COR-L47 (cell line): ENCODE measurements at regions not wholly inside any gene's neighbourhood (a gene's known extent, or its start where the extent isn't known, plus 50 kb on each side); places are given as distances from the start of the nearest gene placed in this dataset.

Experiments used
- DNase-seq: peaks from one replicate; lab custom pipeline; 2025; lab: John Stamatoyannopoulos, UW

GRCh38 chr1:232555494-232556210 lies 74.3 kb downstream of the SIPA1L2 start:
- no peak for DNase-seq

GRCh38 chr1:232554409-232554808 lies 75.5 kb downstream of the SIPA1L2 start:
- DNase-seq, result no peak

- DNase-seq, result no peak
These were observed 76.1 kb downstream of the SIPA1L2 start for GRCh38 chr1:232553809-232554208.

- no peak for DNase-seq
These were observed 76.7 kb downstream of the SIPA1L2 start for GRCh38 chr1:232553050-232553754.

GRCh38 chr1:232551386-232551785 lies 78.5 kb downstream of the SIPA1L2 start:
- no peak for DNase-seq

- no peak for DNase-seq
These were observed 79.9 kb downstream of the SIPA1L2 start for GRCh38 chr1:232550007-232550406.

GRCh38 chr1:232548691-232549090 lies 81.2 kb downstream of the SIPA1L2 start:
- no peak for DNase-seq

- no peak for DNase-seq
These were observed 81.9 kb downstream of the SIPA1L2 start for GRCh38 chr1:232547938-232548484.

GRCh38 chr1:232542633-232543593 lies 87.0 kb downstream of the SIPA1L2 start:
- no peak for DNase-seq

GRCh38 chr1:232538943-232539302 lies 91.0 kb downstream of the SIPA1L2 start:
- DNase-seq, result no peak

- DNase-seq, result no peak
These were observed 91.5 kb downstream of the SIPA1L2 start for GRCh38 chr1:232538224-232538942.

- DNase-seq, result no peak
These were observed 95.1 kb downstream of the SIPA1L2 start for GRCh38 chr1:232534552-232535517.

- DNase-seq, result no peak
These were observed 96.6 kb downstream of the SIPA1L2 start for GRCh38 chr1:232533328-232533727.

GRCh38 chr1:232532901-232533300 lies 97.0 kb downstream of the SIPA1L2 start:
- DNase-seq, result no peak

- DNase-seq, result no peak
These were observed 98.6 kb downstream of the SIPA1L2 start for GRCh38 chr1:232531291-232531690.

GRCh38 chr1:232529747-232530146 lies 100.2 kb downstream of the SIPA1L2 start:
- no peak for DNase-seq

GRCh38 chr1:232528472-232529089 lies 101.4 kb downstream of the SIPA1L2 start:
- DNase-seq, result no peak

GRCh38 chr1:232524056-232524455 lies 105.9 kb downstream of the SIPA1L2 start:
- no peak for DNase-seq

- no peak for DNase-seq
These were observed 107.7 kb downstream of the SIPA1L2 start for GRCh38 chr1:232522189-232522588.

GRCh38 chr1:232521660-232522059 lies 108.3 kb downstream of the SIPA1L2 start:
- DNase-seq, result no peak
